ENCODE measurements at regions not wholly inside any gene's neighbourhood (a gene's known extent, or its start where the extent isn't known, plus 50 kb on each side); places are given as distances from the start of the nearest gene placed in this dataset.
"Not testable (repeated sequence)": the region's sequence is repeated elsewhere in the genome, so short reads cannot be mapped to it uniquely, and the experiment has no call there.

- DNase-seq (ENCODE audit: low read depth) = no peak
These were observed 361.4 kb upstream of the POU5F2 start for GRCh38 chr5:94102849-94103248.

GRCh38 chr5:94097384-94097783 is 356.0 kb upstream of the POU5F2 start:
- DNase-seq (ENCODE audit: low read depth) = not testable (repeated sequence)

GRCh38 chr5:94094793-94095441 is 353.5 kb upstream of the POU5F2 start:
- no peak for DNase-seq (ENCODE audit: low read depth)

GRCh38 chr5:94093300-94093699 is 351.9 kb upstream of the POU5F2 start:
- DNase-seq (ENCODE audit: low read depth) = no peak

GRCh38 chr5:94086635-94087034 is 345.2 kb upstream of the POU5F2 start:
- not testable (repeated sequence) for DNase-seq (ENCODE audit: low read depth)

GRCh38 chr5:94086194-94086593 is 344.8 kb upstream of the POU5F2 start:
- no peak for DNase-seq (ENCODE audit: low read depth)

- no peak for DNase-seq (ENCODE audit: low read depth)
These were observed 341.0 kb upstream of the POU5F2 start for GRCh38 chr5:94082405-94082804.

- DNase-seq (ENCODE audit: low read depth) = no peak
These were observed 339.7 kb upstream of the POU5F2 start for GRCh38 chr5:94081088-94081487.

GRCh38 chr5:94080390-94080789 is 339.0 kb upstream of the POU5F2 start:
- no peak for DNase-seq (ENCODE audit: low read depth)

GRCh38 chr5:94072116-94072515 is 330.7 kb upstream of the POU5F2 start:
- DNase-seq (ENCODE audit: low read depth) = no peak

- DNase-seq (ENCODE audit: low read depth) = no peak
These were observed 325.2 kb upstream of the POU5F2 start for GRCh38 chr5:94066437-94067207.

GRCh38 chr5:94064025-94064424 is 322.6 kb upstream of the POU5F2 start:
- DNase-seq (ENCODE audit: low read depth) = no peak

- no peak for DNase-seq (ENCODE audit: low read depth)
These were observed 316.3 kb upstream of the POU5F2 start for GRCh38 chr5:94057655-94058054.

- DNase-seq (ENCODE audit: low read depth) = no peak
These were observed 315.8 kb upstream of the POU5F2 start for GRCh38 chr5:94057217-94057616.

- not testable (repeated sequence) for DNase-seq (ENCODE audit: low read depth)
These were observed 308.0 kb upstream of the POU5F2 start for GRCh38 chr5:94049307-94049922.

- no peak for DNase-seq (ENCODE audit: low read depth)
These were observed 304.7 kb upstream of the POU5F2 start for GRCh38 chr5:94045839-94046782.

- no peak for DNase-seq (ENCODE audit: low read depth)
These were observed 301.9 kb upstream of the POU5F2 start for GRCh38 chr5:94043311-94043710.

- DNase-seq (ENCODE audit: low read depth) = no peak
These were observed 299.3 kb upstream of the POU5F2 start for GRCh38 chr5:94040591-94041148.

GRCh38 chr5:94039101-94039500 is 297.7 kb upstream of the POU5F2 start:
- no peak for DNase-seq (ENCODE audit: low read depth)

- DNase-seq (ENCODE audit: low read depth) = no peak
These were observed 290.2 kb upstream of the POU5F2 start for GRCh38 chr5:94031631-94032030.

GRCh38 chr5:94028001-94028400 is 286.6 kb upstream of the POU5F2 start:
- no peak for DNase-seq (ENCODE audit: low read depth)

GRCh38 chr5:94027145-94027544 is 285.7 kb upstream of the POU5F2 start:
- DNase-seq (ENCODE audit: low read depth) = no peak

All from stromal cell of bone marrow (primary cell).